Naive B cell (primary cell): ENCODE measurements at regions not wholly inside any gene's neighbourhood (a gene's known extent, or its start where the extent isn't known, plus 50 kb on each side); places are given as distances from the start of the nearest gene placed in this dataset.
"Not testable (repeated sequence)": the region's sequence is repeated elsewhere in the genome, so short reads cannot be mapped to it uniquely, and the experiment has no call there.

Experiments
- ATAC-seq, 2 donors: fragments of 150-1000 bp; cut with Tn5 transposase; 2 replicates each; pipeline ENCODE4 v1.10.0; 2021; ENCODE audit warnings: low read depth in 2 of 2, mild to moderate bottlenecking in 2 of 2, moderate library complexity in 2 of 2
- DNase-seq: peaks from one replicate; pipeline ENCODE4 v3.0.0; 2022
- H3K27ac Mint-ChIP-seq, 6 donors: one replicate each; pipeline ENCODE4 v1.8.0; 2020 to 2022; ENCODE audit warnings: mild to moderate bottlenecking in 6 of 6, mixed read lengths in 6 of 6, moderate library complexity in 5 of 6, inconsistent platforms in 2 of 6
- H3K27me3 Mint-ChIP-seq, 3 donors: one replicate each; pipeline ENCODE4 v1.8.0; 2021 to 2022; ENCODE audit warnings: mixed read lengths in 3 of 3, mild to moderate bottlenecking in 1 of 3
- H3K36me3 Mint-ChIP-seq, 2 donors: one replicate each; pipeline ENCODE4 v1.8.0; 2020 to 2022; ENCODE audit warnings: mixed read lengths in 2 of 2, inconsistent platforms in 1 of 2, mild to moderate bottlenecking in 1 of 2
- H3K4me1 Mint-ChIP-seq, 3 donors: one replicate each; pipeline ENCODE4 v1.8.0; 2020 to 2022; ENCODE audit warnings: mixed read lengths in 3 of 3, inconsistent platforms in 1 of 3, mild to moderate bottlenecking in 1 of 3, moderate library complexity in 1 of 3
- H3K4me3 Mint-ChIP-seq, 8 donors: one replicate each; pipeline ENCODE4 v1.8.0; 2020 to 2022; ENCODE audit warnings: mild to moderate bottlenecking in 8 of 8, mixed read lengths in 8 of 8, moderate library complexity in 8 of 8, inconsistent platforms in 2 of 8
- H3K9me3 Mint-ChIP-seq, 7 donors: one replicate each; pipeline ENCODE4 v1.8.0; 2020 to 2022; ENCODE audit warnings: mixed read lengths in 7 of 7, mild to moderate bottlenecking in 5 of 7, inconsistent platforms in 2 of 7, moderate library complexity in 1 of 7

GRCh38 chrY:13627323-13627722 lies 76.4 kb upstream of the TMSB4Y start:
- not testable (repeated sequence) for H3K27ac Mint-ChIP-seq, DNase-seq, H3K36me3 Mint-ChIP-seq, H3K9me3 Mint-ChIP-seq, H3K4me1 Mint-ChIP-seq, ATAC-seq, H3K4me3 Mint-ChIP-seq, H3K27me3 Mint-ChIP-seq

- Mint-ChIP-seq H3K4me1 (no peaks in the 10 kb centered on the region), H3K4me3 (no peak overlapping the region), H3K9me3 (peaks cover 0 to 2% (median 0%) of the 10 kb centered on the region in 7 donors), H3K27me3 (no peaks in the 10 kb centered on the region), H3K36me3 (no peaks in the 10 kb centered on the region), H3K27ac (no peak overlapping the region)
- no peak for DNase-seq
- no peak for ATAC-seq
Observed at GRCh38 chrY:13615943-13616304, 87.8 kb upstream of the TMSB4Y start.

GRCh38 chrY:13615301-13615942 lies 88.3 kb upstream of the TMSB4Y start:
- ATAC-seq, result no peak
- H3K27ac Mint-ChIP-seq, result no peak overlapping the region

GRCh38 chrY:13612916-13613315 lies 90.8 kb upstream of the TMSB4Y start:
- Mint-ChIP-seq H3K36me3 (no peaks in the 10 kb centered on the region), H3K4me3 (no peak overlapping the region), H3K27ac (no peak overlapping the region), H3K27me3 (no peaks in the 10 kb centered on the region), H3K9me3 (peaks cover 0 to 2% (median 0%) of the 10 kb centered on the region in 7 donors), H3K4me1 (no peaks in the 10 kb centered on the region)
- no peak for ATAC-seq
- no peak for DNase-seq

More at GRCh38 chrY:13615301-13615942, 88.3 kb upstream of the TMSB4Y start:
- no peaks in the 10 kb centered on the region for H3K4me1 Mint-ChIP-seq
- peaks cover 0 to 2% (median 0%) of the 10 kb centered on the region in 7 donors for H3K9me3 Mint-ChIP-seq
- no peaks in the 10 kb centered on the region for H3K36me3 Mint-ChIP-seq
- no peak for DNase-seq
- H3K27me3 Mint-ChIP-seq, result no peaks in the 10 kb centered on the region
- no peak overlapping the region for H3K4me3 Mint-ChIP-seq

- Mint-ChIP-seq H3K27ac (peak overlapping the region in 1 of 6 donors; percentile 48), H3K4me3 (no peak overlapping the region), H3K27me3 (no peaks in the 10 kb centered on the region), H3K36me3 (no peaks in the 10 kb centered on the region), H3K9me3 (peaks cover 0 to 4% (median 0%) of the 10 kb centered on the region in 7 donors), H3K4me1 (no peaks in the 10 kb centered on the region)
- ATAC-seq (no peak), DNase-seq (no peak)
Observed at GRCh38 chrY:13611965-13612364, 91.7 kb upstream of the TMSB4Y start.

- H3K4me1 Mint-ChIP-seq, result no peaks in the 10 kb centered on the region
- no peak for DNase-seq
- no peaks in the 10 kb centered on the region for H3K27me3 Mint-ChIP-seq
- H3K36me3 Mint-ChIP-seq, result no peaks in the 10 kb centered on the region
- ATAC-seq, result no peak
- no peak overlapping the region for H3K27ac Mint-ChIP-seq
- H3K9me3 Mint-ChIP-seq, result no peaks in the 10 kb centered on the region
- H3K4me3 Mint-ChIP-seq, result no peak overlapping the region
Observed at GRCh38 chrY:13592450-13592849, 111.2 kb upstream of the TMSB4Y start.

- not testable (repeated sequence) for H3K4me1 Mint-ChIP-seq, H3K27ac Mint-ChIP-seq, H3K36me3 Mint-ChIP-seq, H3K4me3 Mint-ChIP-seq, DNase-seq, H3K27me3 Mint-ChIP-seq, ATAC-seq, H3K9me3 Mint-ChIP-seq
Observed at GRCh38 chrY:13570931-13571330, 91.1 kb upstream of the UTY start.

GRCh38 chrY:13567186-13567585 lies 87.4 kb upstream of the UTY start:
- Mint-ChIP-seq H3K27me3 (no peaks in the 10 kb centered on the region), H3K36me3 (no peaks in the 10 kb centered on the region), H3K4me3 (no peak overlapping the region), H3K4me1 (no peaks in the 10 kb centered on the region), H3K27ac (no peak overlapping the region), H3K9me3 (no peaks in the 10 kb centered on the region)
- no peak for DNase-seq
- ATAC-seq, result no peak

GRCh38 chrY:13554949-13555348 lies 75.1 kb upstream of the UTY start:
- H3K27ac Mint-ChIP-seq, result no peak overlapping the region
- no peak for ATAC-seq
- H3K27me3 Mint-ChIP-seq, result no peaks in the 10 kb centered on the region
- no peaks in the 10 kb centered on the region for H3K4me1 Mint-ChIP-seq
- no peaks in the 10 kb centered on the region for H3K36me3 Mint-ChIP-seq
- no peak overlapping the region for H3K4me3 Mint-ChIP-seq
- no peaks in the 10 kb centered on the region for H3K9me3 Mint-ChIP-seq
- no peak for DNase-seq

GRCh38 chrY:13552393-13553116 lies 72.7 kb upstream of the UTY start:
- ATAC-seq (no peak), DNase-seq (no peak)
- Mint-ChIP-seq H3K4me3 (no peak overlapping the region), H3K9me3 (no peaks in the 10 kb centered on the region), H3K4me1 (no peaks in the 10 kb centered on the region), H3K36me3 (no peaks in the 10 kb centered on the region), H3K27me3 (no peaks in the 10 kb centered on the region), H3K27ac (no peak overlapping the region)

GRCh38 chrY:13551246-13551645 lies 71.4 kb upstream of the UTY start:
- Mint-ChIP-seq H3K4me1 (no peaks in the 10 kb centered on the region), H3K27me3 (no peaks in the 10 kb centered on the region), H3K4me3 (no peak overlapping the region), H3K36me3 (no peaks in the 10 kb centered on the region), H3K9me3 (no peaks in the 10 kb centered on the region), H3K27ac (no peak overlapping the region)
- DNase-seq (no peak), ATAC-seq (no peak)

- H3K27ac Mint-ChIP-seq, result no peak overlapping the region
- ATAC-seq (no peak), DNase-seq (no peak)
- peaks cover 0 to 11% (median 4%) of the 10 kb centered on the region in 3 donors for H3K27me3 Mint-ChIP-seq
- no peaks in the 10 kb centered on the region for H3K36me3 Mint-ChIP-seq
- peaks cover 0 to 8% (median 0%) of the 10 kb centered on the region in 7 donors for H3K9me3 Mint-ChIP-seq
- H3K4me3 Mint-ChIP-seq, result no peak overlapping the region
- H3K4me1 Mint-ChIP-seq, result no peaks in the 10 kb centered on the region
Observed at GRCh38 chrY:13544491-13544890, 64.7 kb upstream of the UTY start.

- ATAC-seq (peak in 1 of 2 donors; percentile 28), DNase-seq (no peak)
- peaks cover 0 to 16% (median 4%) of the 10 kb centered on the region in 3 donors for H3K27me3 Mint-ChIP-seq
- H3K36me3 Mint-ChIP-seq, result no peaks in the 10 kb centered on the region
- no peak overlapping the region for H3K27ac Mint-ChIP-seq
- H3K4me3 Mint-ChIP-seq, result no peak overlapping the region
- H3K4me1 Mint-ChIP-seq, result no peaks in the 10 kb centered on the region
- H3K9me3 Mint-ChIP-seq, result peaks cover 0 to 6% (median 0%) of the 10 kb centered on the region in 7 donors
Observed at GRCh38 chrY:13537919-13538318, 58.1 kb upstream of the UTY start.
